ENCODE measurements at regions not wholly inside any gene's neighbourhood (a gene's known extent, or its start where the extent isn't known, plus 50 kb on each side); places are given as distances from the start of the nearest gene placed in this dataset.

- TF ChIP-seq, protein P1, sequence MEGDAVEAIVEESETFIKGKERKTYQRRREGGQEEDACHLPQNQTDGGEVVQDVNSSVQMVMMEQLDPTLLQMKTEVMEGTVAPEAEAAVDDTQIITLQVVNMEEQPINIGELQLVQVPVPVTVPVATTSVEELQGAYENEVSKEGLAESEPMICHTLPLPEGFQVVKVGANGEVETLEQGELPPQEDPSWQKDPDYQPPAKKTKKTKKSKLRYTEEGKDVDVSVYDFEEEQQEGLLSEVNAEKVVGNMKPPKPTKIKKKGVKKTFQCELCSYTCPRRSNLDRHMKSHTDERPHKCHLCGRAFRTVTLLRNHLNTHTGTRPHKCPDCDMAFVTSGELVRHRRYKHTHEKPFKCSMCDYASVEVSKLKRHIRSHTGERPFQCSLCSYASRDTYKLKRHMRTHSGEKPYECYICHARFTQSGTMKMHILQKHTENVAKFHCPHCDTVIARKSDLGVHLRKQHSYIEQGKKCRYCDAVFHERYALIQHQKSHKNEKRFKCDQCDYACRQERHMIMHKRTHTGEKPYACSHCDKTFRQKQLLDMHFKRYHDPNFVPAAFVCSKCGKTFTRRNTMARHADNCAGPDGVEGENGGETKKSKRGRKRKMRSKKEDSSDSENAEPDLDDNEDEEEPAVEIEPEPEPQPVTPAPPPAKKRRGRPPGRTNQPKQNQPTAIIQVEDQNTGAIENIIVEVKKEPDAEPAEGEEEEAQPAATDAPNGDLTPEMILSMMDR (IDR thresholded peaks at IDR 0.05): no peak
Observed at GRCh38 chr2:11009176-11009575, 97.4 kb downstream of the KCNF1 start.

DNA sequence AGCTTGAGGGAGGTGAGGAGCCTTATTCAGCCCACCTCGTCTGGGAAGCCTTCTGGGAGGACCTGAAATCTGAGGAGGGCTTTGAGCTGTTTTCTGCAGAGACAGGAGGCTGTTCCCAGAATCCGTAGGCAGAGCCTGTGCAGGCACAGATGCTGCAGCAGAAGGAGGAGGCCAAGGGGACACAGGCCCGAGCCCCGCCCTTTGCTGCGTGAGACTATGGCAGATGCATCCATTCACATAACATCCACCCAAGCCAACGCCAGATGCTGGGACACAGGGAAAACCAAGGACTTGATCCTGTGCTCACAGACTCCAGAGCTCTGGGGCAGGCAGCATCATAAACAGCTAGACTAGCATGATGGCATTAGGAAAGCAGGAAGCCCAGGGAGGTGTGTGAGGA lies 98.2 kb downstream of the KCNF1 start:
- TF ChIP-seq, protein P1 (IDR thresholded peaks at IDR 0.05): no peak

GRCh38 chr2:11011359-11011758 lies 99.6 kb downstream of the KCNF1 start:
- TF ChIP-seq, protein P1 (IDR thresholded peaks at IDR 0.05): no peak

GRCh38 chr2:11012131-11012693 lies 100.5 kb downstream of the KCNF1 start:
- TF ChIP-seq, protein P1 (IDR thresholded peaks at IDR 0.05): no peak

DNA sequence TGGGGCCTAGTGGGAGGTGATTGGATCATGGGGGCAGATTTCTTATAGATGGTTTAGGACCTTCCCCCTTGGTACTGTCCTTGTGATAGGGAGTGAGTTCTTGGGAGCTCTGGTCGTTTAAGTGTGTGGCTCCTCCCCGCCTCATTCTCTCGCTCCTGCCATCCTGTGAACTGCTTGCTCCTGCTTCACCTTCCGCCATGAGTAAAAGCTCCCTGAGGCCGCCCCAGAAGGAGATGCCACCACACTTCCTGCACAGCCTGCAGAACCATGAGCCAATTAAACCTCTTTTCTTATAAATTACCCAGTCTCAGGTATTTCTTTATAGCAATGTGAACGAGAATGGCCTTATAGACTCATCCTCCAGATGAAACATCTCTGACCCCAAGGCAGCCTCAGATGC lies 101.5 kb downstream of the KCNF1 start:
- TF ChIP-seq, protein P1 (IDR thresholded peaks at IDR 0.05): no peak

DNA sequence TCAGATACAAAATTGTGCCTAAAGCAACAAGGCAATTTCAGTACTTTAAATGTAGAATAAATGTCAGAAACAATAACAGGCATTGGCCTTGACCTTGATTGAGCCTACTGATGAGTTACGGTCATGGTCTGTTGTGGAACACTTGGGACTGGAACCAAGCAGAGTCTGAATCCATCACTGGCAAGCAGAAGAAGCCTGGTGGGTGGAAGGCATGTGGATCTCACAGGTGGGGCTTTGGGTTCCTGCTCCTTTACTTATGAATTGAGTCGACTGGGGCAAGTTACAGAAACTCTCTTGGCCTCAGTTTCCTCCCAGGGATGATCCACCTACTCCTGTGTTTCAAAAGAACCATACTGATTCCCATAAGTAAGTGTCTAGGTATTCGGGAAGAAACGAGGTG lies 102.3 kb downstream of the KCNF1 start:
- TF ChIP-seq, protein P1 (IDR thresholded peaks at IDR 0.05): no peak

DNA sequence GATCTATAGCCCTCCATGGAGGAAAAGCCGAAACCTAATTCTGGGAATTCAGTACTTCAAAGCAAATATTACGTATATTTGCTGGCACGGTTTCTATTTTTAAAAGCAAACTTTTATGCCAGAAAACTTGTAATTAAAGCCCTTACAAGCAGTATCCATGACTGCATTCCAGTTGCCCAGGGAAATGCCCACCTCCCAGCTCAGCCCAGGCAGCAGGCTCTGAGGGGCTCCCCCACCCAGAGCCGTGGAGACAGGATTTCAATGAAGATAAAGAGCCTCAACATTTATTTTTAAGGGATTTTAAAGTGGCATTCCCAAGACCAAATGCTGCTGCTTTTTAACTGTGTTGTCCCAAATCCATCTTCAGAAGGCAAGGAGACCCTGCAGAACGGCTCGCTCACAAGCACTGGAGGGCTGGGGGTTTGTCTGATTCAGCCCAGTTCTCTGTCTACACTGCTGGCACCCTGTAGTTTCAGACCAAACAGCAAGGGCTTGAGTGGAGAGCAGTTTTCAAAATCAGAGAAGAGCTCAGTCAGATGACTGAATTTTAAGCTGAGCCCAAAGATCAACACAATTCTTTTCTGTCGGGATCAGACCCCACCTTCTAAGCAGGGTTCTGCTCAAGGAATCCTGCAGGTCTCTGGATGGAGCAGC lies 105.1 kb downstream of the KCNF1 start:
- TF ChIP-seq, protein P1 (IDR thresholded peaks at IDR 0.05): no peak
